ENCODE measurements at regions not wholly inside any gene's neighbourhood (a gene's known extent, or its start where the extent isn't known, plus 50 kb on each side); places are given as distances from the start of the nearest gene placed in this dataset.

DNA sequence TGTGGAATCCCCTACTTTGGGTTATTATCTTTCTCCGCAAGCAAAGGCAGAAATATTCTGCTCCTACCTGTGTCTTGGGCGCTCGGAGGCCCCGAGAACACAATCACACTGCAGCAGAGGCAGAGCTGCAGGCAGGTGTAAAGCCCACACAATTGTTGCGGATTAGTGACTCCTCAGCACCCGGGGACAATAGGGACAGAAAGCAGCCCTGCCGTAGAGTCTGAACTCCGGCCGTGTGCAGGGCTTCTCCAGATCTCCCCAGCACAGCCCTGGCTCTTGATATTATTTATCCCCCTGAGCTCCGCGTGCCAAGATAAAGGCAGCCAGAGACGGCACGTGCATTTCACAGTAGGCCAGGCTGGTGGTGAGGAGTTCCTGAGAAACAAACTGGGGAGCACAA, 229.2 kb downstream of the EN1 start:
- Histone ChIP-seq H3K36me3 (ENCODE audit: control insufficient read depth, insufficient read depth, low read length) (no peaks in the 10 kb centered on the region), H3K27me3 (ENCODE audit: control insufficient read depth, insufficient read depth, low read length) (no peaks in the 10 kb centered on the region), H3K4me3 (ENCODE audit: low read depth, low read length) (no peak overlapping the region)
- no peak for FAIRE-seq
- TF ChIP-seq, protein P1, sequence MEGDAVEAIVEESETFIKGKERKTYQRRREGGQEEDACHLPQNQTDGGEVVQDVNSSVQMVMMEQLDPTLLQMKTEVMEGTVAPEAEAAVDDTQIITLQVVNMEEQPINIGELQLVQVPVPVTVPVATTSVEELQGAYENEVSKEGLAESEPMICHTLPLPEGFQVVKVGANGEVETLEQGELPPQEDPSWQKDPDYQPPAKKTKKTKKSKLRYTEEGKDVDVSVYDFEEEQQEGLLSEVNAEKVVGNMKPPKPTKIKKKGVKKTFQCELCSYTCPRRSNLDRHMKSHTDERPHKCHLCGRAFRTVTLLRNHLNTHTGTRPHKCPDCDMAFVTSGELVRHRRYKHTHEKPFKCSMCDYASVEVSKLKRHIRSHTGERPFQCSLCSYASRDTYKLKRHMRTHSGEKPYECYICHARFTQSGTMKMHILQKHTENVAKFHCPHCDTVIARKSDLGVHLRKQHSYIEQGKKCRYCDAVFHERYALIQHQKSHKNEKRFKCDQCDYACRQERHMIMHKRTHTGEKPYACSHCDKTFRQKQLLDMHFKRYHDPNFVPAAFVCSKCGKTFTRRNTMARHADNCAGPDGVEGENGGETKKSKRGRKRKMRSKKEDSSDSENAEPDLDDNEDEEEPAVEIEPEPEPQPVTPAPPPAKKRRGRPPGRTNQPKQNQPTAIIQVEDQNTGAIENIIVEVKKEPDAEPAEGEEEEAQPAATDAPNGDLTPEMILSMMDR (IDR thresholded peaks at IDR 0.05; ENCODE audit: insufficient read depth, low read length, severe bottlenecking), result no peak
- DNase-seq (ENCODE audit: low read depth), result no peak

DNA sequence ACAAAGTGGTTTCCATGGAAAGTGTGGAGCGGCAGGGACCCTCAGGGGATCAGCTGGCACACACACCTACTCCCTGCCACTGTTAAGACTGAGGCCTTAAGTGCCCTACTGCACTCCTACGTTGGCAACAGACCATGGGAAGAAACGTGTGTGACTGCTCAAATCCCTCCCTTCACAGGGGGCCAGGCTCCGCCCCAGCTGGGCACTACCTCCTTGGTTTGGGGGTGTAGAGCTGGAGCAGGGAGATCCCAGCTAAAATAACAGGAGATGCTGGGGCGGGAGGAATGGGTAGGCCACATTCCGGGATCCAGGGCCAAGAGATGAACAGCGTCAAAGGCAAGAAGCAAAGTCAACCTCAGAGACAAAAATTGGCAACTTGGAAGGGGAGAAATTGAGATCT, 231.0 kb downstream of the EN1 start:
- DNase-seq (ENCODE audit: low read depth) (no peak), FAIRE-seq (no peak)
- Histone ChIP-seq H3K4me3 (ENCODE audit: low read depth, low read length) (no peak overlapping the region), H3K27me3 (ENCODE audit: control insufficient read depth, insufficient read depth, low read length) (no peaks in the 10 kb centered on the region), H3K36me3 (ENCODE audit: control insufficient read depth, insufficient read depth, low read length) (no peaks in the 10 kb centered on the region)
- TF ChIP-seq, protein P1 (IDR thresholded peaks at IDR 0.05; ENCODE audit: insufficient read depth, low read length, severe bottlenecking), result no peak

DNA sequence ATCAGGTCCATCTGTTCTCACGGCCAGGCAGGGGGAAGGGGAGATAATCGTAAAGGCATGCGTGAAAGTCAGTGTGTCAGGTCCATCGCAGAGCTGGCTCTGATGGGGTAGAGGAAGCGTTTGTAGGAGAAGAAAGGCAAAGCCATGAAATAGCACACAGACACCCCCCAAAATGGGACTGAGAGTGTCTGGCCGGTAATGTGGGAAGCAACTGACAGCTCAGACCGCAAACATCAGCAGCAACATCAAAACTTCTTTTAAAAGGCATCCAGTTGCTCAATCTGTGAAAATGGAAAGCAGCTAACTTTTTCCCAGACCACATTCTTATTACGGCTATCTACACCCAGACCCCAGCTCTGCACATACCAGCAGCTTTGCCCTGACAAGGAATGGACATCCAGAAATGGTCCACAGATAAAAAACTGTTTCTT, 232.6 kb downstream of the EN1 start:
- DNase-seq (ENCODE audit: low read depth) (no peak), FAIRE-seq (no peak)
- TF ChIP-seq, protein P1 (IDR thresholded peaks at IDR 0.05; ENCODE audit: insufficient read depth, low read length, severe bottlenecking), result no peak
- H3K4me3 ChIP-seq (ENCODE audit: low read depth, low read length), result no peak overlapping the region
- no peaks in the 10 kb centered on the region for H3K27me3 ChIP-seq (ENCODE audit: control insufficient read depth, insufficient read depth, low read length)
- no peaks in the 10 kb centered on the region for H3K36me3 ChIP-seq (ENCODE audit: control insufficient read depth, insufficient read depth, low read length)

DNA sequence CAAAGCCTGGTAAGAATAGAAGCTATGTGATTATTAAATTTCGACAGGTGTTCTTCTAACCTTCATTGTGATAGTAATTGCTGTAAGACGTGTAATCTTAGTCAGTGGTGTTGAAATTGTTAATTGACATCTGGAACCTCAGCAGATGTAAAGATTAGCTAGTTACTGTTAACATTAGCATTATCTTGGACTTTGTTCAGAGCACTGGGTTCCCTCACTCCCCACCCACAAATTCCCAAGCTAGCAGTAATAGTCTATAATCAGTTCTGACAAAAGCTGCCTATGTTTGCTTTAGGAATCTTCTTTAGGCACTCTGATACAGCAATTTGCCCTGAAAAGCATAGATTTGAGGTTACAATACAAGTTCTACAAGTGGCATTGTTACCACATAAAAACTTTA, 233.7 kb downstream of the EN1 start:
- TF ChIP-seq, protein P1 (IDR thresholded peaks at IDR 0.05; ENCODE audit: insufficient read depth, low read length, severe bottlenecking), result no peak
- DNase-seq (ENCODE audit: low read depth) (no peak), FAIRE-seq (no peak)
- no peaks in the 10 kb centered on the region for H3K36me3 ChIP-seq (ENCODE audit: control insufficient read depth, insufficient read depth, low read length)
- no peak overlapping the region for H3K4me3 ChIP-seq (ENCODE audit: low read depth, low read length)
- H3K27me3 ChIP-seq (ENCODE audit: control insufficient read depth, insufficient read depth, low read length), result no peaks in the 10 kb centered on the region

DNA sequence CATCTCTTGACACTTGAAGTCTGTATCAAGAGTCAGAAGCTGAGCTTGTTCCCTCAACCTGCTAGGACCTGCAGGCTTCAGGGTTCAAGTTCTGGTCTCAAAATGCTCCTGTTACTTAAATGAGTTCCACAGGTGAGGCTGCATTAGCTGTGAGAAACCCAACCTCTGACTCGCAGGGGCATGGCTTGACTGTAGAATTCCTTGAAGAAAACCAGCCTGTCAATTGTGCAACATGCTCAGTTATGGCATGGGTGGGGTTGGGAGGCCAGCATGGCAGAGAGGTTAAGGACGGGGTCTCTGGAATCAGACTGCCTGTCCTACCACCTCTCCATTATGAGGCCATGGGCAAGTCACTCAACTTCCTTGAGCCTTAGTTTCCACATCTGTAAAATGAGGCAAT, 235.8 kb downstream of the EN1 start:
- H3K4me3 ChIP-seq (ENCODE audit: low read depth, low read length), result no peak overlapping the region
- H3K27me3 ChIP-seq (ENCODE audit: control insufficient read depth, insufficient read depth, low read length), result no peaks in the 10 kb centered on the region
- FAIRE-seq (peak; percentile 91), DNase-seq (ENCODE audit: low read depth) (peak; percentile 28)
- TF ChIP-seq, protein P1 (IDR thresholded peaks at IDR 0.05; ENCODE audit: insufficient read depth, low read length, severe bottlenecking), result no peak
- no peaks in the 10 kb centered on the region for H3K36me3 ChIP-seq (ENCODE audit: control insufficient read depth, insufficient read depth, low read length)

DNA sequence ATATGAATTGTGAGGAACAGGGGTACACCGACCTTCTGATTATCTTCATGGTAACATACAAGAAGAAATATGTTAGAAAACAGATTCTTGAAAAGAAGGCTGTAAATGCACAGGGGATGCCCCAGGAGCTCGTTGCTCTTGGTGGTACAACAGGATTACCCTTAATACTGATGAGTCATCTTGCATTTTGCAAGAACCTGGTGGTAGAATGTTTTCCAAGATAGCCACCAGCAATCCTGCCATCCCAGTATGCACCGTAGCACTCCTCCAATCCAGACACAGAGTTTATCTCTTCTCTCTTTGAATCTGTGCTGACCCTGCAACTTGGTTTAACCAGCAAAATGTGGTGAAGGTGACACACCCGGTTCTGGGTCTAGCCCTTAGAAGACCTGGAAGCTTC, 238.3 kb downstream of the EN1 start:
- DNase-seq (ENCODE audit: low read depth) (peak; percentile 3), FAIRE-seq (no peak)
- H3K27me3 ChIP-seq (ENCODE audit: control insufficient read depth, insufficient read depth, low read length), result no peaks in the 10 kb centered on the region

More for the DNA sequence above, 238.3 kb downstream of the EN1 start:
- TF ChIP-seq, protein P1 (IDR thresholded peaks at IDR 0.05; ENCODE audit: insufficient read depth, low read length, severe bottlenecking), result no peak
- Histone ChIP-seq H3K4me3 (ENCODE audit: low read depth, low read length) (no peak overlapping the region), H3K36me3 (ENCODE audit: control insufficient read depth, insufficient read depth, low read length) (no peaks in the 10 kb centered on the region)

Data from bronchial epithelial cell (primary cell).